Liver (tissue), 3 donors: ENCODE measurements at regions not wholly inside any gene's neighbourhood (a gene's known extent, or its start where the extent isn't known, plus 50 kb on each side); places are given as distances from the start of the nearest gene placed in this dataset.

Experiments
- EGR1 ChIP-seq, 2 donors: IDR thresholded peaks; 2 replicates each; pipeline ENCODE4 v1.6.1; 2016 to 2018; ENCODE audit warnings: antibody characterized with exemption in 2 of 2, low read depth in 2 of 2
- HNF4G ChIP-seq: IDR thresholded peaks from 2 replicates; pipeline ENCODE4 v1.6.1; 2016; ENCODE audit warnings: antibody characterized with exemption
- REST ChIP-seq: IDR thresholded peaks from 2 replicates; pipeline ENCODE4 v1.6.1; 2016; ENCODE audit warnings: antibody characterized with exemption, mild to moderate bottlenecking
- SP1 ChIP-seq: IDR thresholded peaks from 2 replicates; pipeline ENCODE4 v1.6.1; 2018; ENCODE audit warnings: antibody characterized with exemption, mild to moderate bottlenecking
- YY1 ChIP-seq: IDR thresholded peaks from 2 replicates; pipeline ENCODE4 v1.6.1; 2016; ENCODE audit warnings: antibody characterized with exemption, mild to moderate bottlenecking
- TF ChIP-seq, protein P1 (sequence below): fragments of 150-350 bp; IDR thresholded peaks from 2 replicates; pipeline ENCODE4 v1.5.1; 2017; ENCODE audit warnings: improper control_type of control experiment, low read depth, low read length; ENCODE audit not compliant: missing input control
- TF ChIP-seq, protein P2 (sequence below): IDR thresholded peaks from 2 replicates; pipeline ENCODE4 v1.6.1; 2016; ENCODE audit warnings: antibody characterized with exemption
- donor health status: healthy.
- donor health status: healthy.

GRCh38 chr16:62256406-62256805 lies 220.2 kb upstream of the CDH8 start:
- TF ChIP-seq, protein P1, sequence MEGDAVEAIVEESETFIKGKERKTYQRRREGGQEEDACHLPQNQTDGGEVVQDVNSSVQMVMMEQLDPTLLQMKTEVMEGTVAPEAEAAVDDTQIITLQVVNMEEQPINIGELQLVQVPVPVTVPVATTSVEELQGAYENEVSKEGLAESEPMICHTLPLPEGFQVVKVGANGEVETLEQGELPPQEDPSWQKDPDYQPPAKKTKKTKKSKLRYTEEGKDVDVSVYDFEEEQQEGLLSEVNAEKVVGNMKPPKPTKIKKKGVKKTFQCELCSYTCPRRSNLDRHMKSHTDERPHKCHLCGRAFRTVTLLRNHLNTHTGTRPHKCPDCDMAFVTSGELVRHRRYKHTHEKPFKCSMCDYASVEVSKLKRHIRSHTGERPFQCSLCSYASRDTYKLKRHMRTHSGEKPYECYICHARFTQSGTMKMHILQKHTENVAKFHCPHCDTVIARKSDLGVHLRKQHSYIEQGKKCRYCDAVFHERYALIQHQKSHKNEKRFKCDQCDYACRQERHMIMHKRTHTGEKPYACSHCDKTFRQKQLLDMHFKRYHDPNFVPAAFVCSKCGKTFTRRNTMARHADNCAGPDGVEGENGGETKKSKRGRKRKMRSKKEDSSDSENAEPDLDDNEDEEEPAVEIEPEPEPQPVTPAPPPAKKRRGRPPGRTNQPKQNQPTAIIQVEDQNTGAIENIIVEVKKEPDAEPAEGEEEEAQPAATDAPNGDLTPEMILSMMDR: no peak
- no peak for TF ChIP-seq REST
- no peak for TF ChIP-seq HNF4G
- no peak for TF ChIP-seq EGR1 (IDR thresholded peaks at IDR 0.05; ENCODE audit: low read depth in 2 of 2)
- no peak for TF ChIP-seq YY1
- TF ChIP-seq, protein P2, sequence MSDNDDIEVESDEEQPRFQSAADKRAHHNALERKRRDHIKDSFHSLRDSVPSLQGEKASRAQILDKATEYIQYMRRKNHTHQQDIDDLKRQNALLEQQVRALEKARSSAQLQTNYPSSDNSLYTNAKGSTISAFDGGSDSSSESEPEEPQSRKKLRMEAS: no peak
- TF ChIP-seq SP1: no peak
